Suprapubic skin (tissue), 3 donors: ENCODE measurements at regions not wholly inside any gene's neighbourhood (a gene's known extent, or its start where the extent isn't known, plus 50 kb on each side); places are given as distances from the start of the nearest gene placed in this dataset.

Experiments used
- CTCF ChIP-seq, 2 donors: fragments of 200-600 bp in 1 of 2; fragments of 450-650 bp in 1 of 2; sonication (generic) in 1 of 2; IDR thresholded peaks; one replicate each; pipeline ENCODE4 v1.5.1; 2016 to 2019; ENCODE audit warnings: antibody characterized with exemption in 2 of 2, mild to moderate bottlenecking in 1 of 2, moderate library complexity in 1 of 2
- POLR2AphosphoS5 ChIP-seq, 3 donors: sonication (generic); formaldehyde crosslinking; IDR thresholded peaks; one replicate each; pipeline ENCODE4 v1.6.1; 2017; ENCODE audit warnings: antibody characterized with exemption in 3 of 3

DNA sequence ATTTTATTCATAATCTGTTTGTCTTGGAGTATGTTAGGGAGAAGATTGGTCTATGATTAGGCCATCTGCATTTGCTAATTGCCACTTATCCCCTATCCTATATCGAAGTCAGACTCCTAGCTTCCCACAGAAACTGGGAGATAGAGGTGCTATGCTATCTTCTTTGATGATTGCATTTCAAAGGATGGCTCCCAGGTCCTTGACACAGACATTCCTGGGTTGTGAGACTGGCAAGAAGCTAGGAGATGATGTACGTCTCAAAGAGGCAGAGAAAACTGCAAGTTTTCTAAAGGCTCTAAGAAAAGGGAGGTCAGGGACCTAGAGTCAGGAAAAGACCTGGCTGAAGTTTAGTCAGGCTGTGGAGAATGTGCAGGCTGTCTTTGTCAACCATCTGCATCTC lies 1251.9 kb downstream of the PCDH17 start:
- no peak for TF ChIP-seq CTCF (IDR thresholded peaks at IDR 0.05)
- no peak for TF ChIP-seq POLR2AphosphoS5 (IDR thresholded peaks at IDR 0.05)
